HPDE6-E6E7 (cell line): ENCODE measurements at regions not wholly inside any gene's neighbourhood (a gene's known extent, or its start where the extent isn't known, plus 50 kb on each side); places are given as distances from the start of the nearest gene placed in this dataset.
"Not testable (repeated sequence)": the region's sequence is repeated elsewhere in the genome, so short reads cannot be mapped to it uniquely, and the experiment has no call there.

Experiments used
- DNase-seq: peaks from one replicate; pipeline ENCODE4 v3.0.0; 2011; ENCODE audit warnings: missing footprints; ENCODE audit errors: extremely low spot score

DNA sequence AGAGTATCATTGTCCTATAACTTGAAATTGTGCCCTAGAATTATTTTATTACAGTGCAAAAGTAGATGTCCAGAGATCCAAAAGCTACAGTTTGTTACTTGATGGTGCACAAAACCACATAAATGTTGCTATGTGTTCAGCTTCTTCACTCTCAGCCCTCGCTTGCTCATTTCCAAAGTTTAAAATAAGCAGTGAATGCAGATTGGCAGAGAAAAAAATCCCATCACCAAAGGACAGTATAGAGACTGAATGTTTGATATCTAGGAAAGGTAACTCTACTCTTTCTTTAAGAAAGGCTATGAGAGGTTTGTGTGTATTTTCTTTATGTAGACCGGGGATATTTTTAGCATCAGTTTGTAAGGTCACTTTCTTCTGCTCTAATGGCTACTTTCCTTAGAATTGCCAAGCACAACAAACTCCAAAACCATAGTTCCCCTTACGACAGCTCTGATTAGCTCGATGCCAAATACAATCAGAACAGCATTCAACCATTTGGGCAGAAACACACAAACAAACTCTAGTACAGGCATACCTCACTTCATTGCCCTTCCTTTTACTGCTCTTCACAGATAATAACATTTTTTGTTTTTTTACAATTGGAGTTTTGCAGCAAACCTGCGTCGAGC, 164.1 kb upstream of the CCDC54 start:
- DNase-seq: no peak

DNA sequence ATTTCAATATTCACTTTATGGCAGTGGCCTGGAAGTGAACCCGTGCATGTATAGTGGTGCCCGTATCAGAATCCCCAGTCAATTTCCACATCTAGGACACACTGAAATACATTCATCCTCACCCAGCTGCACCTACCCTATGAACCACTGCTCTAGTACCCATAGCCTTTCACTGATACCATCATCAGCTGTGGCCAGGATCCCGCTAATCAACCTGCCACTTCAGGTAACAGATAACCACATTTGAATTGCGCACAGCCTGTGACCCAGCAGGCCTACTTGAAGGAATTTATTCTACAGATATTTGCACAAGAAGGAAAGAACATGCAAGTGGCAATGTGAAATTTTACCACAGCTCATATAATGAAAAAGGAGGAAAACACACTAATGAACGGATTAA, 161.0 kb upstream of the CCDC54 start:
- no peak for DNase-seq

DNA sequence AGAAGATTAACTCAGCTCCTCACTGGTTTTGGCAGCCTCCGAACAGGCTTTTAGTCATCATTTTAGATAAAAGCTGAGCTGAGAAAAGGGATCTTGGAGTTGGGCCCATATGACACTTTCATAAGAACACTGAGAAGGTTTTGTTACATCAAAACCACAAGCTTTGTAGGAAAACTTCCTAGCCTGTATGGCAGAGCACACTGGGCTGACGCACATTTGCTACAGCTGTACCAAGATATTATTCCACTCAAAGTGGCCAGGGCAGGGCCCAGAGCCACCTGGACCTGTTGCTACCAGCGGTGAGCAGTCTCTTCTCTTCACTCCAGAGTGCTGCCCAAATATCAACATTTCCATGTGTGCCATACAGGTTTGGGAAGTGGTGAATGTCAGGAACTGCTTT, 160.5 kb upstream of the CCDC54 start:
- peak; percentile 20 for DNase-seq

DNA sequence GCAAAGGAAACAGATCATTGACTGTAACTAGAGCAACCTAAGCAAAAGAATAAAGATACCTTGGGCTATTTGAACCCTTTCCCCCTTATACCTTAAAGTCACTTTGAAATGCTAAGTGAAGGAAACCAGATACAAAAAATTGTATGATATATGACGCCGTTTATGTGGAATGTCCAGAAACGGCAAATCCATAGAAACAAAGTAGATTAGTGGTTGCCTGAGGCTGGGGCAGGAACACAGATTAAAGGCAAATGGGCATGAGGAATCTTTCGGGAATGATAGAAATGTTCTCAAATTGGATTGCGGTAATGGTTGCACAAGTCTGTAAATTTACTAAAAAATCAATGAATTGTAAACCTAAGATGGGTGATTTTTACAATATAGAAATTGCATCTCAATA, 160.1 kb upstream of the CCDC54 start:
- DNase-seq: peak; percentile 22

DNA sequence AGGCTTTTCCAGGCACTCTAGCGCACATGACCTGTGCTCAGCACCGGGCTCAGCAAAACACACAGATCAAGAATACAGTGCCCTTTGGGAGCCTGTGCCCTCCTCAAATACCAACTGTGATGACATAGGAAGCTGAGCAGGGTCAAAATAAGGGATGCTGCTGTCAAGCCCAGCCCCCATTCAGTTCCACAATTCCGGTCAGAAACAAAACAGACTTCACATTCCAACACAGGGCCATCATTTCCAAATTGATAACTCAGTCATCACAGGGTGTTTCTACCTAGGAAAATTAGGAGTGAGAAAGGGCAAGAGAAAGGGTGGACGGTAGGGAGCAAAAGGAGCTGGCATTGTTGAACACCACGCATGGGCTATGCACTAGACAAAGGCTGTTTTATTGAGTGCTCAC, 158.4 kb upstream of the CCDC54 start:
- DNase-seq: no peak

DNA sequence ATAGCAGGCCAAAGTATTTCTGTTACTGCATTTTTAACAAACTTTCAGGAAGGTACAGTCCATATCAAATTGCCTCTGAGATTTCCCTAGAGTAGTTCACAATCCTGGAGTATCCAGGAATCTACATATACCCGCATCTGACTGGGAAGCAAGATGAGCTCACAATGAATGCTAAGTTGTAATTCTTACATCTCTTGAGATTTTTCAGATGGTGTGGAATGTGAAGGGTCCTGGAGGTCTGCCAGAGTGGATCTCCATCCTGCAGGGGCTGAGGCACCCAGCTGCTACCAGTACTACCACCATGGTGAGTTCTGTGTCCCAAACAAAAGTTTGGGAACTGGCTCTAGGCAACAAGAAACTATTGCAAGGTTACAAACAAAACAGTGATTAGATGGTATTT, 156.7 kb upstream of the CCDC54 start:
- DNase-seq: no peak

DNA sequence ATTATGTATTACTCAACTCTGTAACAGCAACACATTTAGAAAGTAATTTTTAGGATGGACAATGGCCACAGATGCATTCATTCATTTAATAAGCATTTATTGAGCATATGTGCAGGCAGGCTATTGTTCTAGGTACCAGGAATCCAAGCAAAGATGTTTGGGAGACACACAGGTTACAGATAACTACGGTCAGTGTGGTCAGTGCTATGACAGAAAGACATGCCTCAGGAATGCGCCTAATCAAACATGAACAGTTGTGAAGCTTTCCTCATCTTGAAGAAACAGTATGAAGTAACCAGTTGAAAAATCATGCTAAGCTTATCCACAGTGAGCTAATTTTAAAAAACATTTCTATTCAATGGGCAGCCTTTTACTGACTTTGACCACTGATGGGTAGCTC, 155.4 kb upstream of the CCDC54 start:
- no peak for DNase-seq

DNA sequence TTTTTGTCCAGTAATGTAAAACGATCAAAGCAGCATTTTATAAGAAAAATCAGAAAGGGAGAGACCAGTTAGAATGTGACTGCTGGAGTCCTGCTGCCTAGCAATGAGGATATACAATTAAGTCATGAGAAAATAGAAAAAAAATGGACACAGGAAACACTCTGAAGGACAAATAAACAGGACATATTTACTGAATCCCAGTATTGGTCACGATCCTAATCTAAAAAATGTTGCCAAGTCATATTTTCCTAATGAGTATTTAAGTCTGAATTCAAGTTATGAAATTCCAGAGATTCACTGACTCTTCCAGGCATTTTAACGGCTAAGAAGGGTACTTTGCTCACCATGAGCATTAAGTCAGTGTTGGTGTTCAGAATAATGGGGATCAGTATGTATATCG, 154.3 kb upstream of the CCDC54 start:
- DNase-seq: no peak

DNA sequence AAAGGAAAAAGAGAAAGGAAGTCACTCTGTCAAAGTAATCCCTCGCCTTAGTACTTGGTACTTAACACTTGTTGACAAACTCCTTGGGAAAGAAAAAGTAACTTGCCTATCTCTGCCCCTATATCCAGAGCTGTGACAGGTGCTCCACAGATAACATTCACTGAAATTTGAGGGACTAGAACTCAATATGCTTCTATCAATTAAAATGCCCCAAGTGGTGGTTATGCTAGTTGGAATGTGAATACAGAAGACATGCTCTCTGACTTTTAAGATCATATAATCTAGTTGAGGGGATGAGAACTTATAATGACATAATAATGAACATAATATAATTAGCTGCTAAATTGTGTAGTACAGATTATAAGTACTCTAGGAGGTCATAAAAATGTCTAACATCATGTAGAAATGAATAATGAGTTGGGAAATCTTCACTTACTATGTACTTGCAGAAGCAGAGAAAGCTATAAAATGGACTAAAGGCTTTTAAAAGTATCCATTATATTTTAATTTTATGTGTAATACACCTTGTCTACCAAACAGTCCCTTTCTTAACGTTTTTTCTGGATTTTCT, 153.1 kb upstream of the CCDC54 start:
- no peak for DNase-seq

DNA sequence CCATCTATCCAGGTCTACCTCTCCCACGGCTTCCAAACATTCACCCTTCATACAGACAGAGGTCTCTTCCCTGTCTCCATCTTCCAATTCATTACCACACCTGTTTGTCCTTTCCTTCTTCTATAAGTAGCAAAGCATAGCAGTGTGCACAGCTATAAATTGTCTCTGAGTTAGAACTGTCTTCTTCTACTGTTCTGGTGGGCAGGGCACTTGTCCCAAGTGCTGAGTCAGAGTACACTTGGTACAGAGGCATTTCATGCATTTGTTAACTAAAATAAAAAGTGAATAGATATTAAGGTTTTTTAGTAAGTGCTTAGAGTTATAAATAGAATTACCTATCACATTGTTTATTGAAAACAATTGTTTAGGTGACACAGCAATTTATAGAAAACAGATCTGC, 150.1 kb upstream of the CCDC54 start:
- no peak for DNase-seq

DNA sequence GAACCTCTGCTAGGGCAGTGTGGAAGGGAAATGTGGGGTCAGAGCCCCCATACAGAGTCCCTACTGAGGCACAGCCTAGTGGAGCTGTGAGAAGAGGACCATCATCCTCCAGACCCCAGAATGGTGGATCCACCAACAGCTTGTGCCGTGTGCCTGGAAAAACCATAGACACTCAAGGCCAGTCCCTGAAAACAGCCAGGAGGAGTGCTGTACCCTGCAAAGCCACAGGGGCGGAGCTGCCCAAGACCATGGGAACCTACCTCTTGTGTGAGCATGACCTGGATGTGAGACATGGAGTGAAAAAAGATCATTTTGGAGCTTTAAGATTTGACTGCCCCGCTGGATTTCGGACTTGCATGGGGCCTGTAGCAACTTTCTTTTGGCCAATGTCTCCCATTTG, 143.4 kb upstream of the CCDC54 start:
- not testable (repeated sequence) for DNase-seq

DNA sequence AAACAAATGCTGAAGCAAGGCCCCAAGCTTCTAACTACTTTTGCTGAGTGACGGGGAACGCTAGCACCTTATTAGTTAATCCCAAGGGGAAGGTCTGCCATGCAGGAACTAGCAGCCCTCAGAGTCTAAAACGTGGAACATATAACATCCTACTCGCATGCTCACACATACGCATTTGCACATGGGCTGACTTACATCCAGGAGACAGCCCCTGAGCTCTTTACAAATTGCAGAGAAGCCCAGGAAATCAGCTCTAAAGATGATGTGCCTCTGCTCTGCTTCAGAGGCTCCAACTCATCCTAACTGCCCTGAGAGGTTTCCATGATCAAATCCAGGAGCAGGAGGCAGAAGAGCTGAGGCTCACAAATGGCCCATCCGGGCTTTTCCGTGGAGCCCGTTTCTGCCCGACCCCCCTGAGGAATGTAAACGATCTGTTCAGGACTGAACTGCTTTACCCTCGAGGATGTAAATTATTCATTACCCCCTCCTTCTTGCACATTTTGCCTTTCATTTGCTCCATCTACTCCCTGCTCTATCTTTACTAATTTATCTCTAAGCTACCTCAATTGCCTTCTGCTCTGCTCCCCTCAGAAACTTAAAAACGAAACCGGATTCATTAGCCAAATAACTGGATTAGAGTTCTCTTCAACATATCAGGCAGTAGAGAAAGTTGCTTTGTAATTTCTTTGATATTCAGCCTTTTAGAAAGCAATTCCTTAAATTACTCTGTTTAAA, 141.9 kb upstream of the CCDC54 start:
- DNase-seq: no peak

DNA sequence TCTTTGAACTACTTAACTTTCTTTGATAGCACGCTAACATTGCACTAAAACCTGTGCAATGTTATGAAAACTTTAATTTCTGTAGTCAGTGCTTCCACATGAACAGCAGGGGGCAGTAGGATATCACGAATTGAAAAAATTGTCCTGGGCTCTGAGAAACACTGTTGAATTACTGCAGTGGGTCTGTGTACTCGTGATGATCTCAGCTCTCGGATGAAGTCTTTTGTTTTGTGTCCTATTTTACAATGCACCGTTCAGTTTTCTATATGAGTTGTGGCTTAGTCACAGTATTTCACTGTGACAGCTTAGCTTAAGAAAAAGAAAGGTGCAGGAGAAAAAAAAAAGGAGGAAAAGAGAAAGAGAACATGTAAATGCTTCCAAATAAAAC, 141.3 kb upstream of the CCDC54 start:
- DNase-seq: peak; percentile 70

DNA sequence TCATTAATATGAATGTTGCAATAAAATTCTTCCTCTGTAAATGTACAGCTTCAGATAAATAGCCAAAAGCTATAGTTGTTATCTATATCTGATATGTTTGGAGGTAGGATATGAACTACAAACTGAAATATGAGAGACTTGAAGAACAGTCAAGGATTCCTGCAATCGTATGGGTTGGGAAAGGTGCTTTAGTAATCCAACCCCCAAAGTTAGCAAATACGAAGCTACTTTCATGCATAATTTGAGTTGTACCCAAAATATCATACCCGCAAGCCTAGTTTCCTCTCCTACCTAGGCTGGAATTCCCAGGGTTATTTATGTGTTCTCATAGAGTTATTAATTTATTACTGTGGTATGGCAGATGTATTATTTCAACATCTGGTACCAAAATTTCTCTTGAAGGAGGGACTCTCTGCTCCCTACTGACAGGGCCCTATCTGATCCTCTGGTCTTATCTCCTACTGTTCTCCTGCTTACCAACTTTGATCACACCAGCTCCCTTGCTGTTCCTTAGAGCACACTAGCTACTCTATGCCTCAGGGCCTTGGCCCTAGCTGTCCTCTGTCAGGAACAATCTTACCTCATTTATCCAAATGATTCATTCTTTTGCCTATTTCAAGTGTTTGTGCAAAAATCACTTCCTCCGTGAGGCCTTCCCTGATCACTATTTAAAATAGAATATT, 140.4 kb upstream of the CCDC54 start:
- DNase-seq: no peak

DNA sequence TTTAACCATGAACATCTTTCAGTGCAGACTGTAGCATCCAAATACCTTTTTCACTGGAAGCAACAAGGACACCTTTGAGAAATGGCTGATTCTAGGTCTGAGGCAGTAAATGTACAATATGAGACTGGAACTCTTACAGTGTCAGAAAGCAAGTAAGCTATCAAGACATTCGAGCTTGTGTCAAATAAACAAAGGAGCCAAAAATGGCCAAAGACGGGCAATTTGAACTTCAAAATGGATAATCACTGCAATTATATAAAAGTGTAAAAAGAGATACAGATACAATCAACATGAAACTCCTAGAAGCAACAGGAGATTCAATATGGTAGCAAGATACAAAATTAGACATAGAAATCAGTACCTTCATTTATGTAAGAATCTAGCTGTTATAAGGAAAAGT, 138.5 kb upstream of the CCDC54 start:
- DNase-seq: no peak

DNA sequence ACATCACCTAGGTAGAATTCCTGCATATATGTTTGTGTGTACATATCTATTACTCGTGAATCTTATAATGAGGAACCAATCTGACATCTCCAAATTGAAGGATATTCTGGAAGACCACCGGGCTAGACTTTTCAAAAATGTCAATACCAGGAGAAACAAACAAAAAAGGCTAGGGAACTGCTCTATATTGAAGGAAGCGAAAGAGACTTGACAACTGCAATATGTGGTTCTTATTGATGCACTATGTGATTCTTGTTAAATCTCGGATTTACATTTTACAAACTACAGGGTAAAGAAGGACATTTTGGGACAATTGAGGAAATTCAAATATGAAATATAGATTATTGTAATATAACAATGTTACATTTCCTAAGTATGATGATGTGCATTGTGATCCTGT, 137.5 kb upstream of the CCDC54 start:
- no peak for DNase-seq

DNA sequence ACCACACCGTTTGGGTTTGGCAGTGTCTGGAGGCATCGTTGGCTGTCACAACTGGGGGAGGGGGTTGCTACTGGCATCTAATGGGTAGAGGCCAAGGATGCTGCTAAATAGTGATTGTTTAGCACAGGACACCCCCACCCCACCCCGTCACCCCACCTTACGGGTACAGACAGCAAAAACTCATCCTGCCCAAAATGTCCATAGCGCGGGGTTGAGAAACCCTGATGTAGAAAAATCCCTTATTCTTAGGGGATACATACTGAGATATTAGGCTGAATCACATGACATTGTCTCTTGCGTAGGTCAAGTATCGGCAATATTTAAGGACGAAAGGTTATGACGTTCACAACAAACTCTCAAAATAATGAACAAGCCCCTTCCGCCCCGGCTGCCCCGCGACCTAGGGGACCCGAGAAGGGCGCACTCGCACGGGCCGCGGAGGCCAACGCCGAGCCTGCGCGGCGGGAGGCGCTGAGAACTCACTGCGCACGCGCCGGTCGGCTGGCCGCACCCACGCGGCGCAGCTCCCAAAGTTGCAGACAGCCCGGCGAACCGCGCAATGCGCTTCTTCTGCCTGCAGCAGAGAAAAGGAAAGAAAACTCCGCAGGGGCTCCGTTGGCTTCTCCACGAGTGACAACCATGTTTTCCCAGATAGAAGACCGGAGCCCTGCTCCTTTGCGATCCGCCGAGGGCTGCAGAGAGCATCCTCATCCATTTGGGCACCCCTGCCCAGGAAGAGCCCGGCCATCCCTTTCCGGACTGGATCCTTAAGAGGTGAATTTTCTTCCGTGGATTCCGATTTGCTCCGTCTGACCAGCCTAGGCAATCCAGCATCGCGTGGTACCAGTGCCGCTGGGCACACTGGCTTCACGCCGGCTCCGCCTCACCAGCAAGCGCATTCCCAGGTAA, 136.8 kb upstream of the CCDC54 start:
- DNase-seq: peak; percentile 83

DNA sequence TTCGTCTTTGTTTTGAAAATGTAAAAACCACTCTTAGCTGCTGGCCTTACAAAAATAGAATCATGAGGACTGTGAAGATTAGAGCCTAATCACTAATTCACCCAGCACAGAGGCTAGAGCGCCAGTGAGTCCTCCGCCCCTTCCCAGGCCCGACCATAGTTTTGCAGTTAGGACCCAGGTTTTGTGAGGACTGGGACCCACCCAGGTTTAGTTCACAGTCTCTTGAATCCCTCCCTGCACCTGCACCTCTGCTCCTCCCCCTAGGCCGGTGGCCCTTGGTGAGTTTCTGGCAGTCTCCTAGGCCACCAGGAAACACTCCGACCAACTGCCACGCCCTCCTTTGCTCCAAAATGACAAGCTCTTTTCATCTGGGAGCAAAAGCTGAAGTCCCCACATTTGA, 136.0 kb upstream of the CCDC54 start:
- peak; percentile 39 for DNase-seq

DNA sequence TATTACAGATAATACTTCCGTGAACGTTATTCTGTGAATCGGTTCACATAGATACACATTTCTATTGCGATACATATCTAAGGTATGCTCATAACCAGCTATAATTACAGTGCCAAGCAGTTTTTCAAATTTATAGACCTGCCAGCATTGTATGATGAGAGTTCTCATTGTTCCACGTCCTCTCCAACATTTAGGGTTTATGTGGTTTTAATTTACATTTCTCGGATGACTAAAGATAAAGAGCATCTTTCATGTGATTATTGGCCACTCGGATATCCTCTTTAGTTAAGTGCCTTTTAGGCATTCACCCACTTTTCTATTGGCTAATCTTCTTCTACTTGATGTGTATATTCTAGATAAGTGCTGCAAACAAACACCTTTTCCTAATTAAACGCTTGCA, 134.7 kb upstream of the CCDC54 start:
- no peak for DNase-seq

DNA sequence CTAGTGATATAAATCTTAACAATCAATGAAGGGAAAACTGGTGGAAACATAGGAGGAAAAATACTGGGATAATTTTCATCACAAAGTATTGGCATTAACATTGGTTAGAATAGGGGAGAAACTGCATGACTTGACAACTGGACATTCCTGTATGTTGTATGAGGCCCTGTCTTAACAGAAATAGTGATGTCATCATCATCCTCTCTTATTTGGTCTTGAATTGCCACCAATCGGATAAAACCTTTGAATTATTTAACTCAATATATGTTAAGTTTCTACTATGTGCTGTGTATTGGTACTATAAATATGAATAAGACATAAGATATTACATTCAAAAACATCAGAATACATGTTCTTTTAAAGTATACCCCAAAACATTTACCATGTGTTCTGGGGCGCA, 130.1 kb upstream of the CCDC54 start:
- DNase-seq: no peak

DNA sequence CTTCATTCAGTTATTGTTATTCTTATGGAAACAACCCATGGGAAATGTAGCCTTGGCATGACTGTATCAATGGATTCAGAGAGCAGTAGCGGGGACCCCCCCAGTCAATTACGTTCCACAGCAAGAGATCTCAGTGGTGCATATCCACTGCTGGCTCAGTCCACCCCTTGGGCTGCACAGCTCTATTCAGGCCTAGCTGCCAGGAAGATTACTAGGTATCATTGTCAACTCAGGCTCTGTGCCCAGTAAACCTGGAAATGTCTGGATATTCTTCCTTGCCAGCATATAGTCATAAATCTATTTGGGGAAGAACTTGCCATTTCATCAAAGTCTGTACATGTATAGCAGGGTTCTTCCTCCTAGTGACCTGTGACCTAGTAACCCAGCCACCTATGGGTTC, 128.1 kb upstream of the CCDC54 start:
- DNase-seq: no peak

DNA sequence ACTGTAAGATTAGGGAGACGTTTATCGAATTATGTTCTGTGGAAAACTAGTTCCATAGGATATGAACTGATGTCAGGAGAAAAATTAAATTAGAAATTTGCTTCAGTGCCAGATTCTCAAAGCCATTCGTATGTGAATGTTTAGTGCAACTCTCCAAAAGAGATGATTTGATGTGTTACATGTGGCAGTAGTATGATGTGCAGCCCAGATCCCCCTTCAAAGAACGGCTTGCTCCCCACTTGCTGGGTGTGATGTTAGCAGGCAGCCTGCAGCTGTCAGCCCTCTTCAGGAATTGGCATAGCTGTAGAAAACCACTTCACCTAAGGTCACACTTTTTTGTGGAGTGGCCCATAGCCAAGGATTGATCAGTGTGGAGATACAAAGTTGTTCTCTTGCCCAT, 127.0 kb upstream of the CCDC54 start:
- no peak for DNase-seq
